HG03520 (cell line): ENCODE measurements at regions not wholly inside any gene's neighbourhood (a gene's known extent, or its start where the extent isn't known, plus 50 kb on each side); places are given as distances from the start of the nearest gene placed in this dataset.
"Not testable (repeated sequence)": the region's sequence is repeated elsewhere in the genome, so short reads cannot be mapped to it uniquely, and the experiment has no call there.

Experiments
- ATAC-seq: cut with Tn5 transposase; IDR thresholded peaks from one replicate; pipeline ENCODE4 v1.9.1; 2021; ENCODE audit warnings: mild to moderate bottlenecking, moderate library complexity; ENCODE audit not compliant: unreplicated experiment

DNA sequence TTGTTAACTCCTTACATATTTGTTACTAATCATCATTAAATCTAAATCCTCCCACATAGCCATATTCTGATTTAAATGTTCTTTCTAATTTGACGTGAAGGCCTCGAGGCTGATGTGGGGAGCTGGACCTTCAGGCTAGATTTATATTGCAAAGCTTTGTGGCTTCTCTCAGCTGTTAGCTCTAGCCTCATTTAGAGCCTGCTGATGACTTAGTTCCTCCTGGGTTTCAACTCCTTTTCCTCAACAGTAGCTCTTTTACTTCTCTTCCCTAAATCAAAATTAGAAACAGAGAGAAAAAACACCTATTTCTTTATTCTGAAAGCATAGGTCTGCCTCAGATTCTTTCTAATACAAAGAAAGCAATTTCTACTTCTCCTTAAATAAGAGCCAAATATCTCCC is 477.5 kb upstream of the CCDC196 start:
- ATAC-seq = no peak

DNA sequence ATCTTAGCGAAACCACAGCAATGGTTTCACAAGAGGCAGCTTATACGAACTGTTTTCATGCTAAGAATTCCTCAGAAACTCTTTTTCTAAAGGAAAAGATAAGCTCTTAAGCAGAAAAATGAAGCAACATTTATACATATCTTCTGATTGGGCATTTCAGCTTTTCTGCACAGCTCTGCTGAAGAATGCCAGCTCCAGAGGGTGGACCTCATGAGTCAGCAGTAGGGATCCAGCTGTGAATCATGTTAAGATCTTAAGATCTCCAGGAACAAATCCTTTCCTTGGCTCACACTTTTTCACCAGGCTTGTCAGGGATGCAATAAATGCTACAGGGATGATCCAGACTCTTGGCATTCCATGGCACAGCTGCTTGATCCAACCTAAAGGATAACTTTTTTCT is 477.1 kb upstream of the CCDC196 start:
- no peak for ATAC-seq

DNA sequence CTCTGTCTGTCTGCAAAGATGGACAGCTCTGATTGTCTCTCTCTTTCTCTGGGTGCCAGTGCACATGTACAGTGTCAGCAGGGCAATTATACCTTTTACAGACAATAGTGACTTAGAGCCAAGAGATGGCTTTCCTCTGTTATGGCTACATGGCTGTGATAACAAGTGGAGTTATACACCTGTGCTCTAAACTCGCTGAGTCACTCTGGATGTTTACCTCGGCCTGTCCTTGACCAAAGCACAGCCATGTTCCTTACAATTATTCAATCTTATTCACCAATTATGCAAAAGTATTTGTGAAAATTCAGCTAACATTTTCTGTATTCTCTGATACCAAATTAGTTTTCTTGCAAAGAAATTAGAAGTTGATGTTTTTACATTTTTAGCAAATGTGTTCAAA is 475.5 kb upstream of the CCDC196 start:
- no peak for ATAC-seq

DNA sequence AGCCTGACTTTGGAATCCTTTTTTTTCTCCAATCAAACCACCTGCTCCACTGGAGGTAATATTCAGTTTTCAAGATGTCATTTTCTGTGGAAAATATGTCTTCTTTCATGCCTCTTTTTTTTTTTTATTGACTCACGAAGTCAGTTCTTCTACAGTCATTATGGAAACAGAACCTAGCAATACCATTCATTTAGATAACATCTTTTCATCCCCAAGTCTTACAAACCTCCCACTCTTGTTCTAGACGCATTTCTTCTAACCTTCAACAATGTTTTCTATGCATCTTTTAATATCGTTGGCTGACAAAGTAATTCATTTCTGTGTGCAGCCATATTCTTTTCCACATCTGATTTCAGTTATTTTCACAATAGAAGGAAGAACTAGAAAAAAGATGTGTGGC is 474.3 kb upstream of the CCDC196 start:
- ATAC-seq = no peak

DNA sequence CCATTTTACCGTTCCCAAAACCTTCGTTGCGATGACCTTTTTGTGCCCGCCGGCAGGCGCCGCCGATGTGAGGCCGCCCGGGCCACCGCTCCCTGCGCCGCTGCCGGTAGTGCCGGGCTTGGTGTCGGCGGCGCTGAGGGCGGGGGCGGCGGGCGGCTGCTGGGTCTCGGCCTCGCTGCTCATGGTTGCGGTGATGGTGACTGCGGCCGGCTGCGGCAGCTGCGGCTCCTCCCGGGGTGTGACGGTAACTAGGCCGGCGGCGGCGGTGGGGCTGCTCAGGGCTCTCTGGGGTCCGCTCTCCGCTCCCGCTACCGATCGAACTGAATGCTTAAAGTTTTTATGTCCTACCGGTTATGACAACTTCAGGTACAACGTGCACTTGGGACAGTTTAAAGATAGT is 472.6 kb upstream of the CCDC196 start:
- ATAC-seq = not testable (repeated sequence)

DNA sequence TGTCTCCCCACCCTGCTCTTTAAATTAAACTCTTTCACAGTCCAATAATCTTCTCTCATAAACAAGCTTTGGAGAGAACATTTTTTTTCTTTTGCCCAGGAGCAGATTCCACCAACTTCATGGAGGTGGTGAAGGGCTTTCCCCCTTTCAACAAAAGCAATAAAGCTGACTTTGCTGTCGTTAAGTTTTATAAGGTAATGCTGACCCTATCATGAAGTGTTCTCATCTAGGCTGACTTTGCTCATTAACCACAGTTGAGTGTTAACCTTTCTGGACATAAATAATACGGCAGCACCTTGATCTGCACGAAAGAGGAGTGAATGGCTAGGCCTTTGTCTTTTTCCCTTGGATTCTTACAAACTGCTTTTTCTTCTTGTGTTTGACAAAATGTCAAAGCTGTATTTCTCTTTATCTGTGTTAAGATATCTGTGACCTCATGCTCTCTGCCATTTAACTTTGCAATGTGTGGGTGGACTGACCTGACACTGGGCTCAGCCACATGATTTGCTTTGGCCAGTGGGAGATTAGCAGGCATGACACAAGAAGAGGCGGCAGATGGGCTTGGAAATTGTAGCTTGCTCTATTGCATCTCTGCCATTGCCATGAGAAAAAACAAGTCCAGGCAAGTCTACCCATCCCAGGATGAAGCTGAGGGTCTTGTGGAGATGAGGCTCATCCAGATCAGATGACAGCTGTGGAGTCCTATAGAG is 470.9 kb upstream of the CCDC196 start:
- ATAC-seq = no peak

DNA sequence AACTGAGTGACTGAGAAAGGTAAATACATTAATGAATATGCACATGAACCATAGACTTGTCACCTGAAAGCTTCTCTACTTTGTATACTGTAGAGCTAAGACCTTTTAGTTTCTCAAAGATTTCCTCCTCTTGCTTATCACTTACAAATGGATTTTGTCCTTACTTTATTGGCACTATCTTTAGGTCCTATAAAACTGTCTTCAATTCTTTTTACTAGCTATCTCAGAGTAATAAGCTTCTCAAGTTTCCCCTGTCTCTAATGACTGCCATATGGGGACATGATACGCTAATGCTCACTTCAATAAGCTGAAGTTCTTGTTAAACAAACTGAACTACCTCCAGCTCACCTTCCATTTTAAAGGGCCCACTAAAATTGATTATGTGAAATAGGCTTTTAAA is 468.2 kb upstream of the CCDC196 start:
- no peak for ATAC-seq

DNA sequence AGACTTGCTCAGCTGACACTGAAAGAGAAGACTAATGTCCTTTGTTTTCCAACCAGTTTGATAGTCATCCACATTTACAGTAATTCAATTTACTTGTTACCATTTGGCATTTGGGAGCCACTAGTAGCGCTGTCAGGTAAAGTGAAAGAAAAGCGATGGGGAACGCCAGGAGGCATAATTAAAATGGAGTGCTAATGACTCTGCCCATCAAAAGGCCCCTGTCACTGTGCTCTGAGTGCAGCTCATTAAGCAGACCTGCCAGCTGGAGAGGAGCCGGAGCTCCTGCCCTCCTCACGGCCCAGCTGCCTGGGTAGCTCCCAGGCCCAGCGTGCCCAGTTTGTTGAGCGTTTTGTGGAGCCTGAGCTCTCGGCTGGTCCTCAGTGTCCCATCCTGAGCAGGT is 463.6 kb upstream of the CCDC196 start:
- no peak for ATAC-seq

DNA sequence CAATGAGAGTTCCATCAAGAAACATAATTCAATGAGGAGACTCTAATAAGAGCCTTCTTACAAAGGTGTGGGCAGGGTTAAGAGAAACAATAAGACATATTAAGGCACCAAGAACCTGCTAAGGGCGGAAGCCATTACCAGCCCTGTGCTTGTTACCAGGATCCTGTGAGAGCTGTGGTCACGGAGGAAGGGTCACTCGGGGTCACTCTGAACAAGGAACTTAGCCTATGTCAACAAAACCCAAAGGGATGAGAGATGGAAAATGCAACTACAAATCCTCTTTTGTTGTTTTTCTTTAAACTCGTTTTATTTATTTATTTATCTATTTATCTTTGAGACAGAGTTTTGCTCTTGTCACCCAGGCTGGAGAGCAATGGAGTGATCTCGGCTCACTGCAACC is 460.4 kb upstream of the CCDC196 start:
- no peak for ATAC-seq

DNA sequence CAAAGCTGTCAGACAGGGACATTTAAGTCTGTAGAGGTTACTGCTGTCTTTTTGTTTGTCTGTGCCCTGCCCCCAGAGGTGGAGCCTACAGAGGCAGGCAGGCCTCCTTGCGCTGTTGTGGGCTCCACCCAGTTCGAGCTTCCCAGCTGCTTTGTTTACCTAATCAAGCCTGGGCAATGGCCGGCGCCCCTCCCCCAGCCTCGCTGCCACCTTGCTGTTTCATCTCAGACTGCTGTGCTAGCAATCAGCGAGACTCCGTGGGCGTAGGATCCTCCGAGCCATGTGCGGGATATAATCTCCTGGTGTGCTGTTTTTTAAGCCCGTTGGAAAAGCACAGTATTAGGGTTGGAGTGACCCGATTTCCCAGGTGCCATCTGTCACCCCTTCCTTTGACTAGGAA is 454.2 kb upstream of the CCDC196 start:
- not testable (repeated sequence) for ATAC-seq

DNA sequence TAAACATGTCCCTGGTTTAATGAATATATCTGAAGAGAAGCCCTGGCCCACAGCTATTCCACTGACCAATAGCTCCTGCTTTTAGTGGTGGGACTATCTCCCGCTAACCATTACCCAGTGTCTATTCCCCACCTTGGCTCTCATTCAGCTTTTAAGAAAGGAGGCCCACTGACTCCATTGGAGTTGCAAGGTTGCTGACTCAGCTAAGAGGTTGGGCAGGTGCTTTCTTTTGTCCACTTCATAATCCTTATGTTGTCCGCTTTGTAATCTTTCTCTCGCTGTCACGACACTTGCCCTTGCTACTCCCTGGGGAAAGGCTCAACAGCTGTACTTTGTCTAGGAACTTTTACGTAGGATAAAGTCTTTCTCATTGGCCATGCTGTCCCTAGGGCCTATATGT is 453.4 kb upstream of the CCDC196 start:
- ATAC-seq = no peak

DNA sequence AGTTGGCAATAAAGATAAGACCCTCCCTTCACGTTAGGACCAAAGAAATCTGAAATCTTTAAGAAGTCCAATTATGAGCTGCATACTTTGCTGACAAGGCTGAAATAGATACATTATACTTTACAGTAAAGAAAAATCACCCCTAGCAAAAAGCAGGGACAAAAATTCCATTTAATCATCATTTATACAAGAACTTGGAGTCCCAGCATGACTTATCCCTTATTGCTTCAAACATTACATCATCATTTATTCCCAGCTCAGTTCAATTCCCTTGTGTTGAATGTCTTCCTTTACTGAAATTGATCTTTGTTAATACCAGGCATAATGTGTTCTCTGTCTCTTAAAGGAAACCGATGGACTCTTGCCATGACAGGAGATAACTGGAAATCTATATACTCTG is 449.6 kb upstream of the CCDC196 start:
- ATAC-seq = no peak

DNA sequence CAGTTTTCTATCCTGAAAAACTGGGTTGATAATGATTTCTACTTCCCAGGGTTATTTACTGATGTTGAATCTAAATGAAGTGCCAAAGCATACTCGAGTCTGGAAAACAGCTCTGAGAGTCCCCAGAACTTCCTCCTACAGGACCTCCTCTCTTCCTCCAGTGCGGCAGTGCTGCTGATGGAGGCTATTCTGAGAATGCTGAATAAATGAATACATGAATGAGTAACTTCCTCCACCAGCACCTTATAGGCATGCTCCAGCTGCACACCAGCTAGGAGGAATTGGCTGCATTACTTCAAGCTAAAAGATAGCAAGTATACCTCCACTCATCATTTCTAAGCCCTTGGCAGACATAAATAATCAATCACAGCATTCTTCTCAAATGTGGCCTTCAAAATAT is 448.8 kb upstream of the CCDC196 start:
- no peak for ATAC-seq

DNA sequence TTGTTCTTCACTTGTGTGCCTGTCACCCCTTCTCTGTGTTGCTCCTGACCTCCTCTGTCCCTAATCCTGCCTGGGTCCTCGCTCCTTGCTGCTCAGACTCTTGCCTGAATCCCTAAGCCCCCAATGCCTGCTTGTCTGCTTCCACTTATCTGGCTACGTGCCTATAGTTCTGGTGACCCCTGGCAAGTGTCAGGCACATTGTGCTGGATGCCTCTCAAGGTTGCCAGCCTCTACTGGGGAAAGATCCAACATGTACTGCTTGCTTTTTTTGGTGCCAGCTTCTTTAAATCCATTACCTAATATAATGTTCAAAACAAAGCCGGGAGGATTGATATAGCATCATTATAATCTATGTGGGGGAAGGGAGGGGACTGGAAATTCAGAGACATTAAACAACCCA is 448.0 kb upstream of the CCDC196 start:
- no peak for ATAC-seq

DNA sequence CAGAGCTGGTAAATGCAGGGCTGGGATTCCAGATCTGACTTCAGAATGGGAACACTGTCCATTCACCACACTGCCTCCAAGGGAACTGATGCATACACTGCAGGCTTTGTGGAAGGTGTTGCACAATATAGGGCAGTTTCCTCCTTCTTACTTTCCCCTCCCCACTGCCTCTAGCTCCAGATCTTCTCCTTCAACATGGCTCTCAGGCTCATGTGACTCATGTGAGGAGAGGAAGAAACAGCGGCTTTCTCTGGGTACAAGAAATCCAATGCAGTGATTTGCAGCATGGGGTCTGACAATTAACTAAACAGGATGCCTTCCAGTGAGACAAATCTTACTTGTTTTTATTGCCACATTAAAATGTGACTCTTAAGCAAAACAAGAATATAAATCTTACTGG is 447.6 kb upstream of the CCDC196 start:
- no peak for ATAC-seq

DNA sequence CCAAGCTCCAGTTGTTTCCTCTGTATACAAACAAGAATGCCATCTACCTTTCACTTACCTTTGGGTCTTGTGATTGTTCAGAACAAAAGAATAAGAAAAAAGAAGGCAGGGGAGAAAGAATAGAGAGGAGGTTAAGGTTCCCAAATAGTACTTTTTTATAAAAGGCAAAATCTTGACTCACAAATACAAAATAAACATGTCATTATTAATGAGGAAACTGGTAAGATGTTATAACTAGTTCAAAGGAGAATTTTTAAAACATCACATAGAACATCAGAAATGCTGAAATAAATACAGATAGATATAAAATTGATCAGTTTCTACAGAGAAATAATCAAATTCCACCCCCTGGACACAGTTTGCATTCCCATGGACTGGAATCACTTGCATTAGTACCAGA is 446.7 kb upstream of the CCDC196 start:
- no peak for ATAC-seq

DNA sequence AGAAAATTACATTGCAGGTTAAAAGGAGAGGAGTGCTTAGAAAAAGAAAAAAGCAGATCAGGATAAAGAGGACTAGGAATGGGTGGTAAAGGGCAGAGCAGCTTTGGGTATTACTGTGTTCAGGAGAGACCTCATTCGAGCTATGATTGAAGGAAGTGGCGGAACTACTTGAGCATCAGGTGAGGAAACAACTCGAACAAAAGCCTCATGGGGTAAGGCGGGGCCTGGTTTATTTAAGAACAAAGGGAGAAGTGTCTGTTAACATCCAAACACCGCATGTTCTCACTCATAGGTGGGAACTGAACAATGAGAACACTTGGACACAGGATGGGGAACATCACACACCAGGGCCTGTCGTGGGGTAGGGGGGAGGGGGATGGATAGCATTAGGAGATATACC is 444.6 kb upstream of the CCDC196 start:
- ATAC-seq = no peak

DNA sequence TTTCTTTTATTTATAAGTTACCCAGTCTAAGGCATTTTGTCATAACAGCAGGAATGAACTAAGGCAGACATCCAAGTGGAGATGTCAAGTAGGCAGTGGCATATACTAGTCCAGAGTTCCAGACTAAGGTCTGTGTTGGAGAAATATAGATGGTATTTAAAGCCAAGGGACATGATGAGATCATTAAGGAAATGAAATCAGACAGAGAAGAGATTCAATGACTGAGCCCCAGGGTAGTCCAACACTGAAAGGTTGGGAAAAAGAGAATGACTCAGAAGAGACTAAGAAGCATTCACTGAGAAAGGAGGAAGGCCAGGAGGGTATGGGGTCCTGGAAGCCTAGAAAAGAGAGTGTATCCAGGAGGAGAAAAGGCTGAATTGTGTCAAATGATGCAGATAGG is 442.2 kb upstream of the CCDC196 start:
- ATAC-seq = no peak

DNA sequence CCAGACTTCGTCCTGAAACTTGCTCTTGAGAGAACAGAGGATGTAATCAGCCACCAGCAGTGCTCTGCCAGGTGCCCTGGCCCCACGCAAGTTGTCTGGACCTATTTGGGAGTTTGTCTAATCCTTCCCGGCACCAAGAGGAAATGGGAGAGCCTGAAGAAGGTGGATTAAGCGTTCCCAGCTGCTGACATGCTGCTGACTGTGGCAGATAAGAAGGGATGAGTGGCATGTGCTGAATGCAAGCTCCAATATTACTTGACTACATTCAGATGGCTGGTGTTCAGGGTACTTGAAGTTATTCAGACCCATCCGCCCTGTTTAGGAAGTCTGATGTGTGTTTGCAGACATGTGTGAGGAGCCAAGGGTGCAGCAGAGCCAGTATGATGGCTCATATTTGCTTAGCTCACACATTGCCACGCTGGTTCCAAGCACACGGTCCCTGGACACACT is 440.6 kb upstream of the CCDC196 start:
- ATAC-seq = no peak

DNA sequence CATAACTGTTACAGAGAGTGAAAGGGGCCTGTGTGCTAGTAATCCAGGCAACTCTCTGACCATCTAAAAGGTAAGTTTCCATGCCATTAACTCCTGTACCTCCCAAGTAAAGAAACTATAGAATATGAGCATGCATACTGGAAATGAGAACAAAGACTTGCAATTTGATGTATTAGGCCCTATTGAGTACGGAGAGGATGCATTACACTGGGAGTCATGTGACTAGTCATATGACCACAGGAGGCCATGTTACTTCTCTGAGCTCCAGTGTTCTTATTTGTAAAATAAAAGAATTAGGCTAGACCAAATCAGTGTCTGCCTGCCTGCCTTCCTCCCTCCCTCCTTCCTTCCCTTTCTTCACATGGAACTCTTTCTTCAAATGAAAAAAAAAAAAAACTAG is 440.1 kb upstream of the CCDC196 start:
- no peak for ATAC-seq

DNA sequence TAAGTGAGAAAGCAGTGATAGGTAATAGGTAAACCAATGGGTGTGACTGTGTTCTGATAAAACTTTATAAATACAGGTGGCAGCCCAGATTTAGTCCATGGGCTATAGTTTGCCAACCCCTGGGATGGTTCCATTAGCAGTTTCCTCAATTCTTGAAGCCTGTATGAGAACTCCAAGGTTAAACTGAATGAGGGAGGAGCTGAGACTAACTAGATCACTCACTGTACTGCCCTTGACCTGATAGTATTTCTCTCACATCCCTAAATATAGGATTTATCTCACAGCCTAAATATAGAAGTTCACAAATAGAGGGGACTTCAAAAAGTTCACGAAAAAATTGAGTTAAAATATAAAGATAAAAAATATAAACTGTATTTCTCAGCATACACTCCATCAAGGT is 439.6 kb upstream of the CCDC196 start:
- no peak for ATAC-seq

DNA sequence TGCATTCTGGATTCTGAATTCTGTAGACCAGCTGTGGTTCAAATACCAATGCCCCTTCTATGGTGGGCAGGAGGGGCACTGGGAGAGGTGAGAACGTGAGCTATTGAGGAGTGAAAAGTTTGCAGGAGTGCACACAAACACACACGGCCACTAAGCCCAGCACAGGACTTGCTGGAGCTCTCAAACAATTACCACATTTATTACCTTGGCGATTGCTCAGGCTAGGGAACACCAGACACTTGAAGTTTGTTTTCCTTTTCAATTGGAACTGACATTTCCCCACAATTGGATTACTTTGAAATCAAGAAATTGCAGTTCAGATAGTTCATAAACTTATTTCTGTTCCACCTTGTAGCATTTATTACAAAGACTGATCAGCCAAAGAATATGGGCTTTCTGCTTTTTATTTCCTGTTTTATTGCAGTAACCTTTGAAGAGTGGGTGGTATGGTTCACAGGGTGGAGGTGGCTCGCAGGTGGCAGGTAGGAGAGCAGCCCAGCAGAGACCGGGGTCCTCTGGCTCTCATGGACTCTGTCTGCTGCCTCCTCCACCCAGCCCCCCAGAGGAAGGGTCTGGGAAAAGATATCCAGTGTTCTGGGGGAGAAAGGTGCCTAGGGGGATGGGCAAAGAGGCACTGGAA is 429.8 kb upstream of the CCDC196 start:
- ATAC-seq = no peak
